Calu3 (cell line): ENCODE measurements at regions not wholly inside any gene's neighbourhood (a gene's known extent, or its start where the extent isn't known, plus 50 kb on each side); places are given as distances from the start of the nearest gene placed in this dataset.

ENCODE experiments used
- BruUV-seq: library from RNA; stranded (reverse); fragments of 400-500 nt; replicated peaks from 2 replicates; lab custom pipeline; 2021; lab: Mats Ljungman, UMichigan
- CTCF ChIA-PET: fragments of 300-600 bp; sonication (Branson Sonifier 250); formaldehyde crosslinking; loops from one replicate; lab custom pipeline; 2022; ENCODE audit warnings: antibody characterized with exemption; lab: Charles Lee
- DNase-seq: peaks from one replicate; pipeline ENCODE4 v3.0.0; 2022
- H3K27ac Mint-ChIP-seq: one replicate; pipeline ENCODE4 v1.8.0; 2022; ENCODE audit warnings: mixed read lengths; ENCODE audit not compliant: unreplicated experiment
- H3K27me3 Mint-ChIP-seq: one replicate; pipeline ENCODE4 v1.8.0; 2022; ENCODE audit warnings: mixed read lengths; ENCODE audit not compliant: unreplicated experiment
- H3K36me3 Mint-ChIP-seq: one replicate; pipeline ENCODE4 v1.8.0; 2022; ENCODE audit warnings: mild to moderate bottlenecking, moderate library complexity, mixed read lengths; ENCODE audit not compliant: insufficient read depth, unreplicated experiment
- H3K4me1 Mint-ChIP-seq: one replicate; pipeline ENCODE4 v1.8.0; 2022; ENCODE audit warnings: mild to moderate bottlenecking, low read depth, mixed read lengths; ENCODE audit not compliant: unreplicated experiment
- H3K4me3 Mint-ChIP-seq: one replicate; pipeline ENCODE4 v1.8.0; 2022; ENCODE audit warnings: mild to moderate bottlenecking, low read depth, moderate library complexity, mixed read lengths; ENCODE audit not compliant: unreplicated experiment
- H3K9me3 Mint-ChIP-seq: one replicate; pipeline ENCODE4 v1.8.0; 2022; ENCODE audit warnings: low read depth, mixed read lengths; ENCODE audit not compliant: unreplicated experiment
- intact Hi-C: fragments of 100-400 bp; cut with micrococcal nuclease; formaldehyde crosslinking; loops from one replicate; pipeline ENCODE4 v1.10.0; 2022; ENCODE audit not compliant: unreplicated experiment
- TF ChIP-seq, protein P1 (sequence below): fragments of 200-600 bp; IDR thresholded peaks from one replicate; pipeline ENCODE4 v1.8.0; 2022; ENCODE audit warnings: antibody characterized with exemption; ENCODE audit not compliant: unreplicated experiment

DNA sequence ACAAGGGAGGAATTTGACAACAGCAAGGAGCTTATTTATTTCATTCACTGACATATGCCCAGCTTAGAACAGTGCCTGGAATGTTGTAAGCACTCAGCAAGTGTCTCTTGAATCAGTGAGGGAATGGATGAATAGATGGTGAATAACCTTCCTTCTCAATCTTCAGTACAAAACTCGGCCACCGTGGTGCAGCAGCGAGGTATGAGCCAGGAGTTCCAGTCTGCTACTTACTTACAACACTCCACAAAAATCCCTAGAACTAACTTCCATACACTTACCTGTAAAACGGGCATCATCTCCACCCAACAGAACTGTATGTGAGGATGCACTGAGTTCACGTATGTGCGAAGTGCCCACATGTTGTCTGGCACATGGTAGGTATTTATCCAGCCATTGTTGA is 237.4 kb downstream of the WDR11 start:
- no peaks in the 10 kb centered on the region for H3K36me3 Mint-ChIP-seq
- no peaks in the 10 kb centered on the region for H3K27me3 Mint-ChIP-seq
- TF ChIP-seq, protein P1, sequence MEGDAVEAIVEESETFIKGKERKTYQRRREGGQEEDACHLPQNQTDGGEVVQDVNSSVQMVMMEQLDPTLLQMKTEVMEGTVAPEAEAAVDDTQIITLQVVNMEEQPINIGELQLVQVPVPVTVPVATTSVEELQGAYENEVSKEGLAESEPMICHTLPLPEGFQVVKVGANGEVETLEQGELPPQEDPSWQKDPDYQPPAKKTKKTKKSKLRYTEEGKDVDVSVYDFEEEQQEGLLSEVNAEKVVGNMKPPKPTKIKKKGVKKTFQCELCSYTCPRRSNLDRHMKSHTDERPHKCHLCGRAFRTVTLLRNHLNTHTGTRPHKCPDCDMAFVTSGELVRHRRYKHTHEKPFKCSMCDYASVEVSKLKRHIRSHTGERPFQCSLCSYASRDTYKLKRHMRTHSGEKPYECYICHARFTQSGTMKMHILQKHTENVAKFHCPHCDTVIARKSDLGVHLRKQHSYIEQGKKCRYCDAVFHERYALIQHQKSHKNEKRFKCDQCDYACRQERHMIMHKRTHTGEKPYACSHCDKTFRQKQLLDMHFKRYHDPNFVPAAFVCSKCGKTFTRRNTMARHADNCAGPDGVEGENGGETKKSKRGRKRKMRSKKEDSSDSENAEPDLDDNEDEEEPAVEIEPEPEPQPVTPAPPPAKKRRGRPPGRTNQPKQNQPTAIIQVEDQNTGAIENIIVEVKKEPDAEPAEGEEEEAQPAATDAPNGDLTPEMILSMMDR, result no peak
- peaks cover 11% of the 10 kb centered on the region for H3K4me1 Mint-ChIP-seq
- H3K9me3 Mint-ChIP-seq, result no peaks in the 10 kb centered on the region
- peak; percentile 43 for DNase-seq
- intact Hi-C loops, result no loop called here
- H3K27ac Mint-ChIP-seq, result no peak overlapping the region
- CTCF ChIA-PET, result no interaction called here
- BruUV-seq, result no TSS peak
- H3K4me3 Mint-ChIP-seq, result no peak overlapping the region

DNA sequence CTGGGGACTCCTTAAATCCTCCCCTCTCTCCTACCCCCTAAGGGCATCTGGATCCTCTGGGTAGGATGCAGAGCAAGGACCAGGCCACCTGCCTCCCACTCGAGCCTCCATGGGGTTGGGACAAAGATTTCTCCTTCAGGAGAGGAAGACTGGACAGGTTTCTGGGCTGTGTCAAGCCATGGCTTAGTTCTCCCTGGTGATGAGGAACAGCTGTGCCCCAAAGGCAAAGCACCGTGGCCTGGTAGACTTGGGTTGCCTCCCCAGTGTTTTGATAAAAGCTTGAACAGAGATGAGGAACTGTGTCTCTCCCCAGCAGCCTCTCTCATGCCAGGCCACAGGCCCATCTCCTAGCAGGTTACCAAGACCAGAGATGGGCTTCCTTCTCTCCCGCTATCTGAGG is 238.3 kb downstream of the WDR11 start:
- CTCF ChIA-PET, result no interaction called here
- no TSS peak for BruUV-seq
- Mint-ChIP-seq H3K27ac (no peak overlapping the region), H3K36me3 (no peaks in the 10 kb centered on the region), H3K27me3 (no peaks in the 10 kb centered on the region), H3K9me3 (no peaks in the 10 kb centered on the region), H3K4me1 (peaks cover 11% of the 10 kb centered on the region), H3K4me3 (no peak overlapping the region)
- TF ChIP-seq, protein P1, result no peak
- intact Hi-C loops, result no loop called here
- DNase-seq, result no peak

- no peak overlapping the region for H3K4me3 Mint-ChIP-seq
- intact Hi-C loops, result loop anchor here (5.0 kb wide), 1 partner anchor 65 kb away; no protein-coding TSS in a partner anchor
- H3K27ac Mint-ChIP-seq, result peak overlapping the region; percentile 44
Measured at GRCh38 chr10:121091961-121092719, 241.0 kb downstream of the WDR11 start.

DNA sequence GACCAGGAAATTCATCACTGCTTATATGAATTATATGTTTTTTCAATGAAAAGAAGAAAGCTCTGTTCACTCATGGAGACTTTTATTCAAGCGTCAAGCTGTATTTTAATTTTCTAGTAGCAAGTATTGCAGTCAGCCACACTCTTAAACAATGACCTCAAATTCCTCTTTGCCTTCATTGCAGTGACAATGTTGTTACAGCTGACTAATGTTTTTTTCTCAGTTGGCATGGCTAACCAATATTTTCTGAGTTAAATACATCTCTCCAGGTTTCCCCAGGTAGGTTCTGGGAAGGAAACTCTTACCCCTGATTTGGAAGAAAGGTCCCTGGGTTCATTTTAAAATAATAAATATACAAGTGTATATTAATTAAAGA is 241.5 kb downstream of the WDR11 start:
- Mint-ChIP-seq H3K36me3 (no peaks in the 10 kb centered on the region), H3K27me3 (no peaks in the 10 kb centered on the region), H3K27ac (peak overlapping the region; percentile 44), H3K9me3 (no peaks in the 10 kb centered on the region), H3K4me1 (peaks cover 11% of the 10 kb centered on the region), H3K4me3 (no peak overlapping the region)
- no TSS peak for BruUV-seq
- CTCF ChIA-PET, result interaction anchor here (1.0 kb wide), 1 partner anchor 42 kb away, joined by 3 read pairs; no protein-coding TSS in a partner anchor
- no peak for DNase-seq
- intact Hi-C loops, result loop anchor here (5.0 kb wide), 1 partner anchor 65 kb away; no protein-coding TSS in a partner anchor
- TF ChIP-seq, protein P1, result no peak

More at GRCh38 chr10:121091961-121092719, 241.0 kb downstream of the WDR11 start:
- peak; percentile 27 for DNase-seq
- Mint-ChIP-seq H3K36me3 (no peaks in the 10 kb centered on the region), H3K4me1 (peaks cover 11% of the 10 kb centered on the region), H3K27me3 (no peaks in the 10 kb centered on the region), H3K9me3 (no peaks in the 10 kb centered on the region)
- CTCF ChIA-PET, result interaction anchor here (1.0 kb wide), 1 partner anchor 43 kb away, joined by 3 read pairs; no protein-coding TSS in a partner anchor
- TF ChIP-seq, protein P1, result no peak
- BruUV-seq, result no TSS peak
